Ectodermal cell (in vitro differentiated cells): ENCODE measurements at regions not wholly inside any gene's neighbourhood (a gene's known extent, or its start where the extent isn't known, plus 50 kb on each side); places are given as distances from the start of the nearest gene placed in this dataset.

Experiments
- H3K27ac ChIP-seq: 2 replicates; pipeline ENCODE4 v1.7.0; 2013; ENCODE audit warnings: mild to moderate bottlenecking, low read depth, low read length; ENCODE audit not compliant: insufficient read depth, poor library complexity, severe bottlenecking
- H3K27me3 ChIP-seq: 2 replicates; pipeline ENCODE4 v1.7.0; 2013; ENCODE audit warnings: mild to moderate bottlenecking, low read length; ENCODE audit not compliant: insufficient read depth, control insufficient read depth, poor library complexity, severe bottlenecking
- H3K36me3 ChIP-seq: one replicate; pipeline ENCODE4 v1.7.0; 2013; ENCODE audit warnings: low read length; ENCODE audit not compliant: control insufficient read depth, insufficient read depth
- H3K4me1 ChIP-seq: one replicate; pipeline ENCODE4 v1.7.0; 2013; ENCODE audit warnings: low read length; ENCODE audit not compliant: control insufficient read depth, insufficient read depth
- H3K4me3 ChIP-seq: 2 replicates; pipeline ENCODE4 v1.7.0; 2013; ENCODE audit warnings: low read depth, low read length, control low read depth; ENCODE audit not compliant: insufficient read depth
- H3K9me3 ChIP-seq: 2 replicates; pipeline ENCODE4 v1.7.0; 2013; ENCODE audit warnings: mild to moderate bottlenecking, low read length, moderate library complexity; ENCODE audit not compliant: control insufficient read depth
- WGBS, 2 experiments: methylation state at CpG; one replicate each; pipeline ENCODE4 v1.1.7; 2013; ENCODE audit warnings: missing lambda C conversion rate in 2 of 2; 5-methylcytosine and 5-hydroxymethylcytosine counted together

GRCh38 chr1:200272481-200273068 is 137.3 kb downstream of the ZNF281 start:
- WGBS, 2 experiments, result 92 to 95% methylated on average over 4 of the region's 4 CpGs
- Histone ChIP-seq H3K4me3 (no peak overlapping the region), H3K27ac (no peak overlapping the region), H3K27me3 (no peaks in the 10 kb centered on the region), H3K36me3 (no peaks in the 10 kb centered on the region), H3K9me3 (no peaks in the 10 kb centered on the region), H3K4me1 (no peaks in the 10 kb centered on the region)

GRCh38 chr1:200269256-200269655 is 140.6 kb downstream of the ZNF281 start:
- Histone ChIP-seq H3K27ac (no peak overlapping the region), H3K27me3 (no peaks in the 10 kb centered on the region), H3K4me1 (no peaks in the 10 kb centered on the region), H3K9me3 (no peaks in the 10 kb centered on the region), H3K4me3 (no peak overlapping the region), H3K36me3 (no peaks in the 10 kb centered on the region)
- WGBS, 2 experiments, result 93 to 95% methylated on average over 1 of the region's 1 CpG

- no peaks in the 10 kb centered on the region for H3K36me3 ChIP-seq
- H3K9me3 ChIP-seq, result no peaks in the 10 kb centered on the region
- 91 to 97% methylated on average over 1 of the region's 1 CpG for WGBS, 2 experiments
- H3K4me1 ChIP-seq, result no peaks in the 10 kb centered on the region
- no peak overlapping the region for H3K4me3 ChIP-seq
- no peak overlapping the region for H3K27ac ChIP-seq
- H3K27me3 ChIP-seq, result no peaks in the 10 kb centered on the region
These were observed 141.9 kb downstream of the ZNF281 start for GRCh38 chr1:200267937-200268336.

- 92 to 95% methylated on average over 4 of the region's 4 CpGs for whole genome bisulfite sequencing, 2 experiments
- H3K4me1 ChIP-seq, result no peaks in the 10 kb centered on the region
- no peak overlapping the region for H3K4me3 ChIP-seq
- H3K27me3 ChIP-seq, result no peaks in the 10 kb centered on the region
- H3K9me3 ChIP-seq, result no peaks in the 10 kb centered on the region
- H3K27ac ChIP-seq, result no peak overlapping the region
- no peaks in the 10 kb centered on the region for H3K36me3 ChIP-seq
These were observed 142.4 kb downstream of the ZNF281 start for GRCh38 chr1:200267458-200267857.

- Histone ChIP-seq H3K27ac (no peak overlapping the region), H3K9me3 (no peaks in the 10 kb centered on the region), H3K4me3 (no peak overlapping the region), H3K27me3 (no peaks in the 10 kb centered on the region), H3K36me3 (no peaks in the 10 kb centered on the region), H3K4me1 (no peaks in the 10 kb centered on the region)
- 72 to 87% methylated on average over 1 to 3 of the region's 3 CpGs for WGBS, 2 experiments
These were observed 143.0 kb downstream of the ZNF281 start for GRCh38 chr1:200266871-200267270.

- Histone ChIP-seq H3K4me1 (no peaks in the 10 kb centered on the region), H3K4me3 (no peak overlapping the region), H3K9me3 (no peaks in the 10 kb centered on the region), H3K36me3 (no peaks in the 10 kb centered on the region), H3K27ac (no peak overlapping the region), H3K27me3 (no peaks in the 10 kb centered on the region)
- 92 to 93% methylated on average over 5 of the region's 5 CpGs for WGBS, 2 experiments
These were observed 144.0 kb downstream of the ZNF281 start for GRCh38 chr1:200265881-200266280.

- H3K27me3 ChIP-seq, result no peaks in the 10 kb centered on the region
- WGBS, 2 experiments, result 94 to 100% methylated on average over 1 of the region's 1 CpG
- no peaks in the 10 kb centered on the region for H3K4me1 ChIP-seq
- H3K4me3 ChIP-seq, result no peak overlapping the region
- H3K9me3 ChIP-seq, result no peaks in the 10 kb centered on the region
- no peaks in the 10 kb centered on the region for H3K36me3 ChIP-seq
- no peak overlapping the region for H3K27ac ChIP-seq
These were observed 144.7 kb downstream of the ZNF281 start for GRCh38 chr1:200265104-200265503.

- Histone ChIP-seq H3K9me3 (no peaks in the 10 kb centered on the region), H3K36me3 (no peaks in the 10 kb centered on the region), H3K27ac (no peak overlapping the region), H3K27me3 (no peaks in the 10 kb centered on the region), H3K4me3 (no peak overlapping the region), H3K4me1 (no peaks in the 10 kb centered on the region)
- 91 to 93% methylated on average over 3 of the region's 3 CpGs for WGBS, 2 experiments
These were observed 146.6 kb downstream of the ZNF281 start for GRCh38 chr1:200263203-200263602.

- Histone ChIP-seq H3K36me3 (no peaks in the 10 kb centered on the region), H3K4me3 (no peak overlapping the region), H3K27me3 (no peaks in the 10 kb centered on the region), H3K4me1 (no peaks in the 10 kb centered on the region), H3K27ac (no peak overlapping the region), H3K9me3 (no peaks in the 10 kb centered on the region)
- WGBS, 2 experiments, result 94 to 95% methylated on average over 4 to 6 of the region's 7 CpGs
These were observed 147.4 kb downstream of the ZNF281 start for GRCh38 chr1:200262326-200262965.

GRCh38 chr1:200260597-200261335 is 149.1 kb downstream of the ZNF281 start:
- Histone ChIP-seq H3K9me3 (no peaks in the 10 kb centered on the region), H3K27me3 (no peaks in the 10 kb centered on the region), H3K27ac (no peak overlapping the region), H3K4me1 (no peaks in the 10 kb centered on the region), H3K36me3 (no peaks in the 10 kb centered on the region), H3K4me3 (no peak overlapping the region)
- WGBS, 2 experiments, result 92 to 95% methylated on average over 5 of the region's 5 CpGs
